ENCODE measurements at regions not wholly inside any gene's neighbourhood (a gene's known extent, or its start where the extent isn't known, plus 50 kb on each side); places are given as distances from the start of the nearest gene placed in this dataset.

DNA sequence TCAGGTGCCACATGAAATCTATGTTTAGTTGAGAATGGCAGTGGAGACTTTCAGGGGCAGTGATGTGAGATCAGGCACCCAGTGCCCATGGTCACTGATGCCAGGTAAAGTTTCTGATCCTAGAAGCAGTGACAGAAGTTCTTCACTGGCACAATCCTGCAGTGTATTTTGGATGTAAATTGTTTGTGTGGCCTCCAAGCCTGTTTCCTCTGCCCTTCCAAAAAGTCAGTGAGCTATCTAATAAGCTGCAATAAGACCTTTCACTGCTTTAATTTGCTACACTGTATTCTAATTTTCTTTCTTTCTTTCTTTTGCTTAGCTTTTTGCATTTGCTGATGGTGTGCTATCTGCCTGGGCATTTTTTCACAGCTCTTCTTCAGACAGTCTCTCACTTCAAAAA lies 1348.6 kb downstream of the ADGRL3 start:
- no peaks in the 10 kb centered on the region; a peak in 1 of 5 replicates for H3K9me3 Mint-ChIP-seq
- Histone ChIP-seq H2BK20ac (ENCODE audit: low read depth, low read length, poor library complexity, severe bottlenecking) (no peak overlapping the region), H3K27ac (ENCODE audit: insufficient read length, low read depth, low read length) (no peak overlapping the region), H3K4me1 (ENCODE audit: insufficient read depth, low read length) (no peaks in the 10 kb centered on the region; the same call in 1 of the 2 replicates), H2BK5ac (ENCODE audit: insufficient read length, low read length) (no peak overlapping the region), H3K56ac (ENCODE audit: insufficient read length, low read depth, low read length) (no peak overlapping the region), H3K79me1 (ENCODE audit: insufficient read depth, low read depth, low read length, poor library complexity, severe bottlenecking) (no peaks in the 10 kb centered on the region), H2BK15ac (ENCODE audit: low read depth, low read length) (no peak overlapping the region), H3K79me2 (ENCODE audit: insufficient read depth, low read length) (no peaks in the 10 kb centered on the region), H4K5ac (ENCODE audit: insufficient read length, low read depth, low read length) (no peak overlapping the region), H3K14ac (ENCODE audit: insufficient read depth, low read length) (no peak overlapping the region), H2BK120ac (ENCODE audit: low read depth, low read length, poor library complexity, severe bottlenecking) (no peak overlapping the region), H4K8ac (replicated peaks; ENCODE audit: insufficient read length, low read depth, low read length) (no peak overlapping the region), H4K20me1 (ENCODE audit: control insufficient read depth, insufficient read depth, insufficient read length) (no peaks in the 10 kb centered on the region), H3K4ac (ENCODE audit: low read depth, low read length) (no peak overlapping the region), H3K23me2 (ENCODE audit: insufficient read length, low read depth, low read length, poor library complexity, severe bottlenecking) (no peaks in the 10 kb centered on the region), H2BK12ac (ENCODE audit: insufficient read length, low read depth, low read length) (no peak overlapping the region), H3K4me2 (ENCODE audit: insufficient read depth, insufficient read length, low read length) (no peak overlapping the region), H2AFZ (ENCODE audit: low read length) (no peak overlapping the region), H2AK5ac (ENCODE audit: insufficient read length, low read length) (no peak overlapping the region), H3K9ac (ENCODE audit: extremely low read depth, insufficient read length, low read length) (no peak overlapping the region), H3K23ac (ENCODE audit: insufficient read length, low read depth, low read length) (no peak overlapping the region), H3T11ph (ENCODE audit: low read length) (no peak overlapping the region), H3K18ac (ENCODE audit: insufficient read length, low read depth, low read length) (no peak overlapping the region), H3K27me3 (ENCODE audit: insufficient read depth, low read length) (no peaks in the 10 kb centered on the region), H4K91ac (ENCODE audit: insufficient read length, low read depth, low read length) (no peak overlapping the region), H3K9me3 (ENCODE audit: control insufficient read depth, low read depth, low read length) (no peaks in the 10 kb centered on the region)
- no peaks in the 10 kb centered on the region for H3K27me3 Mint-ChIP-seq (ENCODE audit: low read depth)
- peak overlapping the region in 1 of 3 experiments; percentile 12; a peak in 1 of 7 replicates for H3K27ac Mint-ChIP-seq
- no peak overlapping the region for H3K4me3 Mint-ChIP-seq
- H3K36me3 Mint-ChIP-seq (ENCODE audit: insufficient read depth in 1 of 3, low read depth in 3 of 3): no peaks in the 10 kb centered on the region
- DNase-seq: no peak
- peaks cover 29 to 38% of the 10 kb centered on the region in 2 experiments for H3K4me1 Mint-ChIP-seq
- TF ChIP-seq, protein P1, sequence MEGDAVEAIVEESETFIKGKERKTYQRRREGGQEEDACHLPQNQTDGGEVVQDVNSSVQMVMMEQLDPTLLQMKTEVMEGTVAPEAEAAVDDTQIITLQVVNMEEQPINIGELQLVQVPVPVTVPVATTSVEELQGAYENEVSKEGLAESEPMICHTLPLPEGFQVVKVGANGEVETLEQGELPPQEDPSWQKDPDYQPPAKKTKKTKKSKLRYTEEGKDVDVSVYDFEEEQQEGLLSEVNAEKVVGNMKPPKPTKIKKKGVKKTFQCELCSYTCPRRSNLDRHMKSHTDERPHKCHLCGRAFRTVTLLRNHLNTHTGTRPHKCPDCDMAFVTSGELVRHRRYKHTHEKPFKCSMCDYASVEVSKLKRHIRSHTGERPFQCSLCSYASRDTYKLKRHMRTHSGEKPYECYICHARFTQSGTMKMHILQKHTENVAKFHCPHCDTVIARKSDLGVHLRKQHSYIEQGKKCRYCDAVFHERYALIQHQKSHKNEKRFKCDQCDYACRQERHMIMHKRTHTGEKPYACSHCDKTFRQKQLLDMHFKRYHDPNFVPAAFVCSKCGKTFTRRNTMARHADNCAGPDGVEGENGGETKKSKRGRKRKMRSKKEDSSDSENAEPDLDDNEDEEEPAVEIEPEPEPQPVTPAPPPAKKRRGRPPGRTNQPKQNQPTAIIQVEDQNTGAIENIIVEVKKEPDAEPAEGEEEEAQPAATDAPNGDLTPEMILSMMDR (conservative IDR thresholded peaks at IDR 0.05): no peak

Data from H9 (cell line).